Prostate gland (tissue), 1 donor: ENCODE measurements at regions not wholly inside any gene's neighbourhood (a gene's known extent, or its start where the extent isn't known, plus 50 kb on each side); places are given as distances from the start of the nearest gene placed in this dataset.

Source experiments
- POLR2A ChIP-seq: fragments of 450-650 bp; IDR thresholded peaks from one replicate; pipeline ENCODE4 v1.6.1; 2016; ENCODE audit warnings: antibody characterized with exemption, mild to moderate bottlenecking
- POLR2AphosphoS5 ChIP-seq: sonication (generic); formaldehyde crosslinking; IDR thresholded peaks from one replicate; pipeline ENCODE4 v1.6.1; 2017; ENCODE audit warnings: antibody characterized with exemption

DNA sequence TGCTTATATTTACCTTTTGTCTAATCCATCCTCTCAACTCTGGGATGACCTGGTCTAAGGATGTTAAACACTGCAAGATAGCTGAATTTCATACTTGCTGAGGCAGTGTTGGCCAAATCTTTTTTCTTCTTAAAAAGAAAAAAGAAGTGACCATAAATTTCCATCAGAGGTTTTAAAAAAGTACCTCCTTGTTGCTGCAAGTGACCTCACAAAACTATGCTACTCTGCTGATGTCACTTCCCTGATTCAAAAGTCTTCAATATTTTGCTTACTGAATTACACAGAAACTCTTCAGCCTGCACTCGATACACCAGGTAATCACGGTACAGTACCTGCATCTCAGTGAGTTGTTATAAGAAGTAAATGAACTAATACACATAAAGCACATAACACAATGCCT lies 107.2 kb upstream of the PRDM1 start:
- TF ChIP-seq POLR2A (no peak), POLR2AphosphoS5 (no peak)
